DND-41 (cell line): ENCODE measurements at regions not wholly inside any gene's neighbourhood (a gene's known extent, or its start where the extent isn't known, plus 50 kb on each side); places are given as distances from the start of the nearest gene placed in this dataset.

Source experiments
- EZH2 ChIP-seq: IDR thresholded peaks from 3 replicates; pipeline ENCODE4 v1.6.1; 2012; ENCODE audit warnings: borderline replicate concordance, low read depth, mild to moderate bottlenecking, moderate library complexity, low read length, inconsistent platforms; ENCODE audit not compliant: severe bottlenecking
- TF ChIP-seq, protein P1 (sequence below): IDR thresholded peaks from 2 replicates; pipeline ENCODE4 v1.5.1; 2012; ENCODE audit warnings: borderline replicate concordance, low read length, moderate library complexity, mild to moderate bottlenecking; ENCODE audit not compliant: poor library complexity, severe bottlenecking; ENCODE audit errors: extremely low read depth

DNA sequence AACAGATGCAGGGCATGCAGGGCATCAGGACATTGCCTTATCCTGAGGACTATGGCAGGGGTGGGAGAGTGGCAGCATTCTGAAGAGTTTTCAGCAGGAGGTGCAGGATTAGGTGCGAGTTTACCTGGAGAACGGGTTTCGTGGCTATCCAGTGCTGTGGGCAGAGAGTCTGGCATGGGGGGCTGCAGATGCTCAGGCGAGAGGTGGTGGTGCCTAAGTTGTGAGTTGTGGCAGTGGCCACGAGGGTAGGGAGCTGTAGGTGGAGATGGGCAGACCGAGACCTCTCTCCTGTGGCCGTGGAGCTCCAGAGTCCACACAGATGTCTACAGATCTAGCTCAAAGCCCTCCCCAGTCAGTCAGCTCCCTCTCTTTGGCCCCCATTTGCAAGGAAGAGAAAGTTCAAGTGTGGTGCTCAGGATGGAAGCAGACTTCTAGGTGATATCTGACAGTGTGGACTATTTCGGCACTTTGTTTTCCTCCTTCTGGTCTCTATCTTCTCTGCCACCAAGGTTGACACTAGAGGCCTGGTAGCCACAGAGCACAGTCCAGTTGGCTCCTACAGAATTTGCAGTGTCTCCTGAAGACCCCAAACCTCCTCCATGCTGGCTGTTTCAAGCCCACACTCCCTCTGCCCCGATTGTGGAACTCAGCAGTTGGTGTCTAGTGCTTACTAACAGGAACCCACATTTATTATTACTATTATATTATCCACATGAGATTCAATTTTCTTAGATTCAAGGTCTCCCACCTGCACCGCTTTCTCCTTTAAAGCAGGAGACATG, 955.7 kb upstream of the ZNF722 start:
- TF ChIP-seq, protein P1, sequence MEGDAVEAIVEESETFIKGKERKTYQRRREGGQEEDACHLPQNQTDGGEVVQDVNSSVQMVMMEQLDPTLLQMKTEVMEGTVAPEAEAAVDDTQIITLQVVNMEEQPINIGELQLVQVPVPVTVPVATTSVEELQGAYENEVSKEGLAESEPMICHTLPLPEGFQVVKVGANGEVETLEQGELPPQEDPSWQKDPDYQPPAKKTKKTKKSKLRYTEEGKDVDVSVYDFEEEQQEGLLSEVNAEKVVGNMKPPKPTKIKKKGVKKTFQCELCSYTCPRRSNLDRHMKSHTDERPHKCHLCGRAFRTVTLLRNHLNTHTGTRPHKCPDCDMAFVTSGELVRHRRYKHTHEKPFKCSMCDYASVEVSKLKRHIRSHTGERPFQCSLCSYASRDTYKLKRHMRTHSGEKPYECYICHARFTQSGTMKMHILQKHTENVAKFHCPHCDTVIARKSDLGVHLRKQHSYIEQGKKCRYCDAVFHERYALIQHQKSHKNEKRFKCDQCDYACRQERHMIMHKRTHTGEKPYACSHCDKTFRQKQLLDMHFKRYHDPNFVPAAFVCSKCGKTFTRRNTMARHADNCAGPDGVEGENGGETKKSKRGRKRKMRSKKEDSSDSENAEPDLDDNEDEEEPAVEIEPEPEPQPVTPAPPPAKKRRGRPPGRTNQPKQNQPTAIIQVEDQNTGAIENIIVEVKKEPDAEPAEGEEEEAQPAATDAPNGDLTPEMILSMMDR = no peak
- TF ChIP-seq EZH2 = no peak
